ENCODE measurements at regions not wholly inside any gene's neighbourhood (a gene's known extent, or its start where the extent isn't known, plus 50 kb on each side); places are given as distances from the start of the nearest gene placed in this dataset.

DNA sequence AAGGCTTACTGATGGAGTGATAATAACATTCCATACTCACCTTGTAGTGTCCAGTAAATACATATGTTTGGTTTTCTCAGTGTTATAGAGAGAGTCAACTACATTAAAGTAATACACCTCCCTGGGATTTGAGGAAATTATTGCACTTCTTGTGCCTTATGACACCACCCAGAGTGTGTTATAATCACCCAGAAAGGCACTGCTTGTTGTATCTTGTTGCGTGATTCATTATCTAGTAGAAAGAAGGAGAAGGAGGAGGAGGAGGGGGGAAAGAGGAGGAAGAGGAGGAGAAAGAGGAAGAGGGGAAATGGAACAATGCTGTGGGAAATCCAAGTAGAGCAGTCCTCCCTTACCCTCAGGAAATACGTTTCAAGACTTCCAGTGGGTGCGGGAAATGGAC lies 661.8 kb upstream of the WWC1 start:
- no peak overlapping the region for H2AFZ ChIP-seq (ENCODE audit: low read depth, low read length)
- TF ChIP-seq POLR2AphosphoS5 (IDR thresholded peaks at IDR 0.05) (no peak), TAF1 (IDR thresholded peaks at IDR 0.05; ENCODE audit: low read depth) (no peak), EZH2 (IDR thresholded peaks at IDR 0.05; ENCODE audit: borderline replicate concordance, insufficient read depth, low read length, poor library complexity, severe bottlenecking) (no peak), SMC3 (conservative IDR thresholded peaks at IDR 0.05; ENCODE audit: poor library complexity) (no peak), MXI1 (conservative IDR thresholded peaks at IDR 0.05; ENCODE audit: poor library complexity, severe bottlenecking) (no peak), EP300 (conservative IDR thresholded peaks at IDR 0.05; ENCODE audit: poor library complexity, severe bottlenecking) (no peak), RAD21 (conservative IDR thresholded peaks at IDR 0.05) (no peak)
- TF ChIP-seq, protein P1, sequence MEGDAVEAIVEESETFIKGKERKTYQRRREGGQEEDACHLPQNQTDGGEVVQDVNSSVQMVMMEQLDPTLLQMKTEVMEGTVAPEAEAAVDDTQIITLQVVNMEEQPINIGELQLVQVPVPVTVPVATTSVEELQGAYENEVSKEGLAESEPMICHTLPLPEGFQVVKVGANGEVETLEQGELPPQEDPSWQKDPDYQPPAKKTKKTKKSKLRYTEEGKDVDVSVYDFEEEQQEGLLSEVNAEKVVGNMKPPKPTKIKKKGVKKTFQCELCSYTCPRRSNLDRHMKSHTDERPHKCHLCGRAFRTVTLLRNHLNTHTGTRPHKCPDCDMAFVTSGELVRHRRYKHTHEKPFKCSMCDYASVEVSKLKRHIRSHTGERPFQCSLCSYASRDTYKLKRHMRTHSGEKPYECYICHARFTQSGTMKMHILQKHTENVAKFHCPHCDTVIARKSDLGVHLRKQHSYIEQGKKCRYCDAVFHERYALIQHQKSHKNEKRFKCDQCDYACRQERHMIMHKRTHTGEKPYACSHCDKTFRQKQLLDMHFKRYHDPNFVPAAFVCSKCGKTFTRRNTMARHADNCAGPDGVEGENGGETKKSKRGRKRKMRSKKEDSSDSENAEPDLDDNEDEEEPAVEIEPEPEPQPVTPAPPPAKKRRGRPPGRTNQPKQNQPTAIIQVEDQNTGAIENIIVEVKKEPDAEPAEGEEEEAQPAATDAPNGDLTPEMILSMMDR (IDR thresholded peaks at IDR 0.05; ENCODE audit: poor library complexity, severe bottlenecking) = no peak
- TF ChIP-seq, protein P2, sequence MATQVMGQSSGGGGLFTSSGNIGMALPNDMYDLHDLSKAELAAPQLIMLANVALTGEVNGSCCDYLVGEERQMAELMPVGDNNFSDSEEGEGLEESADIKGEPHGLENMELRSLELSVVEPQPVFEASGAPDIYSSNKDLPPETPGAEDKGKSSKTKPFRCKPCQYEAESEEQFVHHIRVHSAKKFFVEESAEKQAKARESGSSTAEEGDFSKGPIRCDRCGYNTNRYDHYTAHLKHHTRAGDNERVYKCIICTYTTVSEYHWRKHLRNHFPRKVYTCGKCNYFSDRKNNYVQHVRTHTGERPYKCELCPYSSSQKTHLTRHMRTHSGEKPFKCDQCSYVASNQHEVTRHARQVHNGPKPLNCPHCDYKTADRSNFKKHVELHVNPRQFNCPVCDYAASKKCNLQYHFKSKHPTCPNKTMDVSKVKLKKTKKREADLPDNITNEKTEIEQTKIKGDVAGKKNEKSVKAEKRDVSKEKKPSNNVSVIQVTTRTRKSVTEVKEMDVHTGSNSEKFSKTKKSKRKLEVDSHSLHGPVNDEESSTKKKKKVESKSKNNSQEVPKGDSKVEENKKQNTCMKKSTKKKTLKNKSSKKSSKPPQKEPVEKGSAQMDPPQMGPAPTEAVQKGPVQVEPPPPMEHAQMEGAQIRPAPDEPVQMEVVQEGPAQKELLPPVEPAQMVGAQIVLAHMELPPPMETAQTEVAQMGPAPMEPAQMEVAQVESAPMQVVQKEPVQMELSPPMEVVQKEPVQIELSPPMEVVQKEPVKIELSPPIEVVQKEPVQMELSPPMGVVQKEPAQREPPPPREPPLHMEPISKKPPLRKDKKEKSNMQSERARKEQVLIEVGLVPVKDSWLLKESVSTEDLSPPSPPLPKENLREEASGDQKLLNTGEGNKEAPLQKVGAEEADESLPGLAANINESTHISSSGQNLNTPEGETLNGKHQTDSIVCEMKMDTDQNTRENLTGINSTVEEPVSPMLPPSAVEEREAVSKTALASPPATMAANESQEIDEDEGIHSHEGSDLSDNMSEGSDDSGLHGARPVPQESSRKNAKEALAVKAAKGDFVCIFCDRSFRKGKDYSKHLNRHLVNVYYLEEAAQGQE (IDR thresholded peaks at IDR 0.05; ENCODE audit: borderline replicate concordance) = no peak
- no peaks in the 10 kb centered on the region for H4K20me1 ChIP-seq (ENCODE audit: insufficient read depth)
- no peaks in the 10 kb centered on the region for H3K79me2 ChIP-seq (replicated peaks; ENCODE audit: insufficient read depth, low read length)
- H3K36me3 ChIP-seq (ENCODE audit: insufficient read depth, low read length) = no peaks in the 10 kb centered on the region
- no peak overlapping the region for H3K9ac ChIP-seq (ENCODE audit: low read length)
- H3K9me2 ChIP-seq (ENCODE audit: insufficient read depth, low read length) = no peaks in the 10 kb centered on the region
- no peaks in the 10 kb centered on the region for H3F3A ChIP-seq (ENCODE audit: insufficient read depth, low read length, poor library complexity, severe bottlenecking)
- H3K4me3 ChIP-seq (ENCODE audit: low read length) = no peak overlapping the region
- H3K27ac ChIP-seq (ENCODE audit: low read length) = no peak overlapping the region
- H3K4me2 ChIP-seq (ENCODE audit: low read length) = no peak overlapping the region
- H3K27me3 ChIP-seq (ENCODE audit: insufficient read depth, low read depth, low read length) = no peaks in the 10 kb centered on the region
- H3K9me3 ChIP-seq (ENCODE audit: low read length) = no peaks in the 10 kb centered on the region

DNA sequence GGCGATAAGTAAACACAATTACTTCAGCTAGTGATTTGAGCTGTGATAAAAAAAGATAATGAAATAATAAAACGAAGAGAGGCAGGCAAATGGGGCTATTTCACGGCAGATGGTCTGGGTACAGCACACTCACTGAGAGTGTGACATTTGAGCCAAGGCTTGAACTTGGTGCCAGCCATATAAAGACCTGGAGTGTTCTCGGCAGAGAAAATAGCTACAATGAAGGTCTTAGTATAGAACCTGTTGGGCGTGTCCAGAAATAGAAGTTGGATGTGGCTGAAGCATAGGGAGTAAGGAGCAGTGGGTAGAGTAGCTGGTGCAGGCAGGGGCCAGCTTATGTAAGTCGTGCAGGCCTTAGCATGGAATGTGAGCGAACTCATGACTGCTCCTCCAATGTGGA lies 660.3 kb upstream of the WWC1 start:
- TF ChIP-seq TAF1 (IDR thresholded peaks at IDR 0.05; ENCODE audit: low read depth) (no peak), SMC3 (conservative IDR thresholded peaks at IDR 0.05; ENCODE audit: poor library complexity) (no peak), POLR2AphosphoS5 (IDR thresholded peaks at IDR 0.05) (no peak)
- H3K9ac ChIP-seq (ENCODE audit: low read length) = no peak overlapping the region
- no peaks in the 10 kb centered on the region for H3K36me3 ChIP-seq (ENCODE audit: insufficient read depth, low read length)

DNA sequence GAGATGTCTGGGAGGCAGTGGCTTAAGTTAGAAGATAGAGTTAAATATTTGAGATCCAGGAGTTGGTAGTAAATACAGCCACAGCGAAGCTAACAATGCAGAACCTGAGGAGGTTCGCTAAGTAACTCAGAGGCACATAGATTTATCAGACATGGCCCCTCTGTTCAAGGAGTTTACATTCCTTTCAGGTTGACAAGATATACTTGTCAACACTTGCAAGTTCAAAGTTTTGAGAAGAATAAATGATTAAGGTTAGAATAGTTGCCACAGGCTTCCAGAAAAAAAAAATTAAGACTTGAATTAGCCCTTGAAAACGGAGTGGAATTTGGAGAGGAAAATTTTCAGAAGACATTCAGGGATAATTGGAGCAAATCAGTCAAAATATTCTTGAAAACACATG lies 658.3 kb upstream of the WWC1 start:
- no peak for TF ChIP-seq TAF1 (IDR thresholded peaks at IDR 0.05; ENCODE audit: low read depth)
- Histone ChIP-seq H4K20me1 (ENCODE audit: insufficient read depth) (no peaks in the 10 kb centered on the region), H3K79me2 (replicated peaks; ENCODE audit: insufficient read depth, low read length) (no peaks in the 10 kb centered on the region), H2AFZ (ENCODE audit: low read depth, low read length) (no peak overlapping the region), H3F3A (ENCODE audit: insufficient read depth, low read length, poor library complexity, severe bottlenecking) (no peaks in the 10 kb centered on the region), H3K9me3 (ENCODE audit: low read length) (no peaks in the 10 kb centered on the region), H3K27me3 (ENCODE audit: insufficient read depth, low read depth, low read length) (no peaks in the 10 kb centered on the region), H3K36me3 (ENCODE audit: insufficient read depth, low read length) (no peaks in the 10 kb centered on the region), H3K27ac (ENCODE audit: low read length) (no peak overlapping the region), H3K9ac (ENCODE audit: low read length) (no peak overlapping the region), H3K4me3 (ENCODE audit: low read length) (no peak overlapping the region), H3K9me2 (ENCODE audit: insufficient read depth, low read length) (no peaks in the 10 kb centered on the region), H3K4me2 (ENCODE audit: low read length) (no peak overlapping the region)

More for the DNA sequence above, 660.3 kb upstream of the WWC1 start:
- Histone ChIP-seq H3F3A (ENCODE audit: insufficient read depth, low read length, poor library complexity, severe bottlenecking) (no peaks in the 10 kb centered on the region), H3K4me3 (ENCODE audit: low read length) (no peak overlapping the region), H4K20me1 (ENCODE audit: insufficient read depth) (no peaks in the 10 kb centered on the region), H2AFZ (ENCODE audit: low read depth, low read length) (no peak overlapping the region), H3K4me2 (ENCODE audit: low read length) (no peak overlapping the region), H3K9me3 (ENCODE audit: low read length) (no peaks in the 10 kb centered on the region), H3K79me2 (replicated peaks; ENCODE audit: insufficient read depth, low read length) (no peaks in the 10 kb centered on the region), H3K27ac (ENCODE audit: low read length) (no peak overlapping the region), H3K9me2 (ENCODE audit: insufficient read depth, low read length) (no peaks in the 10 kb centered on the region), H3K27me3 (ENCODE audit: insufficient read depth, low read depth, low read length) (no peaks in the 10 kb centered on the region)
